LNCAP (cell line): ENCODE measurements at regions not wholly inside any gene's neighbourhood (a gene's known extent, or its start where the extent isn't known, plus 50 kb on each side); places are given as distances from the start of the nearest gene placed in this dataset.

ENCODE experiments used
- TF ChIP-seq, protein P1 (sequence below): fragments of 450-650 bp; IDR thresholded peaks from 2 replicates; pipeline ENCODE4 v1.5.1; 2017; ENCODE audit warnings: mild to moderate bottlenecking

DNA sequence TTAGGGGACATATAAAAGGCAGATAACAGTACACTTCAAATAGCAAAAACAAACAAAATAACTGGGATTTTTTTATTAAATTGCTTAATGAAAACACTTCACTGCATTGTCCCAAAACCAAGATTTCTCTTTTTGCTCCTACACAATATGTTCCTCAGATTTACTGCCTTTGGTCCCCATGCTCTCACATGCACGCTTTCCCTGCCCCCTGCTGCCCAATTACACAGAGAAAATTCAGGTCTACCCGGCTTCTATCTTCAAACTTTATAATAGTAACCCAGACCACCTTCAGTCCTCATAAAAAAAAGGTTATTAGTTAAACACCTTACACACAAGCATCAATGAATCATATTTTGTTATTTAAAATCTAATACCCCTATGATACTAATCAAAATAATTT lies 673.8 kb upstream of the HS3ST5 start:
- TF ChIP-seq, protein P1, sequence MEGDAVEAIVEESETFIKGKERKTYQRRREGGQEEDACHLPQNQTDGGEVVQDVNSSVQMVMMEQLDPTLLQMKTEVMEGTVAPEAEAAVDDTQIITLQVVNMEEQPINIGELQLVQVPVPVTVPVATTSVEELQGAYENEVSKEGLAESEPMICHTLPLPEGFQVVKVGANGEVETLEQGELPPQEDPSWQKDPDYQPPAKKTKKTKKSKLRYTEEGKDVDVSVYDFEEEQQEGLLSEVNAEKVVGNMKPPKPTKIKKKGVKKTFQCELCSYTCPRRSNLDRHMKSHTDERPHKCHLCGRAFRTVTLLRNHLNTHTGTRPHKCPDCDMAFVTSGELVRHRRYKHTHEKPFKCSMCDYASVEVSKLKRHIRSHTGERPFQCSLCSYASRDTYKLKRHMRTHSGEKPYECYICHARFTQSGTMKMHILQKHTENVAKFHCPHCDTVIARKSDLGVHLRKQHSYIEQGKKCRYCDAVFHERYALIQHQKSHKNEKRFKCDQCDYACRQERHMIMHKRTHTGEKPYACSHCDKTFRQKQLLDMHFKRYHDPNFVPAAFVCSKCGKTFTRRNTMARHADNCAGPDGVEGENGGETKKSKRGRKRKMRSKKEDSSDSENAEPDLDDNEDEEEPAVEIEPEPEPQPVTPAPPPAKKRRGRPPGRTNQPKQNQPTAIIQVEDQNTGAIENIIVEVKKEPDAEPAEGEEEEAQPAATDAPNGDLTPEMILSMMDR = no peak

DNA sequence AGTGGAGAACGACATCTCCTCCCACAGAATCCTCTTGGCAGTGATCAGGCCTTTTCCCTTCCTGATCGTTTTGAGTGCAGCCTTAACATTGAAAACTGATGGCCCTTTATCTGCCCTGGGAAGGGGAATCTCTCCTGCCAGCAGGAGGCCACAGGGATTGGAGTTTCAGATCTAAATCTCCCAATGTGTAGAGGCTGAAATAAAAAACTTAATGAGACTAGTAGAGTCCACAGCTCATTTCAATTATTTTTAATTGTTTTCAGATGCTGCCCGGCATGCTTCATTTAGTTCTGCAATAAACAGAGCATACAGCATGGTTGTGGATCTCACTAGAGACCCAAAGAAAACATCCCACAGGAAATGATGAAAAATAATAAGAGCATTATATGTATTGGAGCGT lies 662.2 kb upstream of the HS3ST5 start:
- TF ChIP-seq, protein P1 = no peak

DNA sequence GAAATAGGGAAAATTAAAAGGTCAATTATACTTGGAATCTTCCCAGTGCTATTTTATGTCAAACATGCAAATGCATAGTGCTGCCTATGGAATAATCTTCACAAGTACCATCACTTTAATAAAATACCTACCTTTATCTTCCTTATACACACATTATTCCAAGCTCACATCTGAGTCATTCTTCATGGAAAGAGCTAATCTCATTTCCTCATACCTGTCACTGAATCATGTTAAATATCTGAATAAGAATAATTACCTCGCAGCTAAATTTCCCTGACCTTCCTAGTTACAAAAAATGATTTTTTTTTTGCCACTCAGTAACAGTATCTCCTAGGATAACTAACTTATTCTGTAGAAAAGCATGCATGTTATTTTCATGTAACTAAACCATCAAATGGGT lies 661.4 kb upstream of the HS3ST5 start:
- TF ChIP-seq, protein P1 = no peak

DNA sequence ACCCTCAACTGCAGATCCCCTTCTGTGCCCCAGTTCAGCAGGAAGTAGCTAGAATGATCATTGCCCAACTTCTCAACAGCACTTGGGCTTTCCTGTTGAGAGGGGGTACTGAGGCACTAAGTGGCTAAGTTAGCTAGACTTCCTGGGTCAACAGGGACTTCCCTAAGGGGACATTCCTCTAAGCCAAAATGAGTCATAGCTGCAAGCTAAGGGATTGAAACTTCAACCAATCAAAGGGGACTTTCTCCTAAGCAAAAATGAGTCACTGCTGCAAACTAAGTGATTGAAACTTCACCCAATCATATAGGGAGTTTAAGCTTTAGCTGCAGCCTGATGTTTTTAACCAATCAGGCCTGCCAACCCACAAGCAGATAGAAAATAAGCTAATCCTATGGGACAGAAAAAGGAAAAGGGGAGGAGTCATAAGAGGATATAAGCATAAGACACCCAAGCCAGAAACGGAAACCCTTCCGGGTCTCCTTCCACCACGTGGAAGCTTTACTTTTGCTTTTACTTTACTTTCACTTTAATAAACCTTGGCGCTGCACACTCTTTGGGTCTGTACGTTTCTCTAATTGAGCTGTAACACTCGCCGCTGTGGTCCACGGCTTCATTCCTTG lies 659.0 kb upstream of the HS3ST5 start:
- TF ChIP-seq, protein P1 = no peak

DNA sequence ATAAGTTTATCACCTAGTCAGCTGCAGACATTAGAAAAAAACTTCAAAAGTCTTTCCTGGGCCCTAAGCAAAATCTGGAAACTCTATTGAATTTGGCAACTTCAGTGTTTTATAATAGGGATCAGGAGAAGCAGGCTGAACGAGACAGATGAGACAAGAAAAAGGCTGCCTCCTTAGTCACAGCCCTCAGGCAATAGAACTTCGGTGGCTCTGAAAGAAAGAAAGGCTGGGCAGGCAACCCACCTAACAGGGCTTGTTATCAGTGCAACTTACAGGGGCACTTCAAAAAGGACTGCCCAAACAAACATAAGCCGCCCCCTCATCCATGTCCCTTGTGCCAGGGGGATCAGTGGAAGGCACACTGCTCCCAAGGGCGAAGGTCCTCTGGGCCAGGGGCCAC lies 657.9 kb upstream of the HS3ST5 start:
- TF ChIP-seq, protein P1 = no peak

DNA sequence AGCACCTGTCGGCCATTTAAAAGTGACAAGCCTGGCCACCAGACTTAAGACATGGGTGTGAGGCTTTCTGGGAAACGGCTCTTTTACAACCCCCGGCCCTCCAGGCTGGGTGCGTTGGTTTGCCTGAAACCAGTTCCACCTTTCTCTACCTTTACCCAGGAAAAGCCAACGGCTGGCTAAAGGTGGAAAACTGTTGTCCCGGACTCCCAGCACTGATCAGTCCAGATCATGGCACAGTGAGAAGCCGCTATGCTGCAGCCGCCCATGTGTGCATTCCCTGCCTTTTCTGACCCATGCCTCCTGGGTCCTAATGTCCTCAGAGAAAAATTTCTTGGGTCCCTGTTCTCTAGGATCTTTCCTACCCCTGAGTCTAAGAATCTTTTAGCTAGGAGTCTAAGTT lies 655.7 kb upstream of the HS3ST5 start:
- TF ChIP-seq, protein P1 = no peak

DNA sequence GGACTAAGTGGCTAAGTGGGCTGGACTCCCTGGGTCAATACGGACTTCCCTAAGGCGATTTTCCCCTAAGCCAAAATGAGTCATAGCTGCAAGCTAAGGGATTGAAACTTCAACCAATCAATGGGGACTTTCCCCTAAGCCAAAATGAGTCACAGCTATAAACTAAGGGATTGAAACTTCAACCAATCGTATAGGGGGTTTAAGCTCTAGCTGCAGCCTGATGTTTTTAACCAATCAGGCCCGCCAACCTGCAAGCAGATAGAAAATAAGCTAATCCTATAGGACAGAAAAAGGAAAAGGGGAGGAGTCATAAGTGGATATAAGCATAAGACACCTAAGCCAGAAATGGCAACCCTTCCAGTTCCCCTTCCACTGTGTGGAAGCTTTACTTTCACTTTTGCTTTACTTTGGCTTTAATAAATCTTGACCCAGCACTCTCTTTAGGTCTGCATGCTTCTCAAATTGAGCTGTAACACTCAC lies 655.0 kb upstream of the HS3ST5 start:
- TF ChIP-seq, protein P1 = no peak

DNA sequence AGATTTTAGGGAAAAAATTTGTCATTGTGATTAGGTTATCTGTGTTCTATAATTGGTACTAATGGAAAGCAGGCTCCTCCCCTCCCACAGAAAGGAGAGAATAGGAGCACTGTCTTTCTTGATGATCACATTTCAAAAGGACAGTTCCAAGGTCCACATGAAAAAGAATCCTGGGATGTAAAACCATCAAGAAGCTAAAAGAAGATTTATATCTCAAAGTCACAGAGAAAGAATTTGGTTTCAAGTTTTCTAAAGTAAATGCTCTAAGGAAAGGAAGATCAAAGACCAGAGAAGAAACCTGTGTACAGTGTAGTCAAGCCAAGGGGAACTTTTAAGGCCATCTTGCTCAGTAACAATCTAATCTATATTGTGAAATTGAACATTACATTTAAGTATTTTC lies 652.7 kb upstream of the HS3ST5 start:
- TF ChIP-seq, protein P1 = no peak
